Mesendoderm (in vitro differentiated cells): ENCODE measurements at regions not wholly inside any gene's neighbourhood (a gene's known extent, or its start where the extent isn't known, plus 50 kb on each side); places are given as distances from the start of the nearest gene placed in this dataset.
A peak's percentile ranks its signal among the peaks of the same experiment; 100 is the strongest.

Source experiments
- DNase-seq: peaks from one replicate; pipeline ENCODE4 v3.0.0; 2013
- H2AK5ac ChIP-seq: 2 replicates; pipeline ENCODE4 v1.6.1; 2013; ENCODE audit warnings: low read length, inconsistent platforms
- H2BK120ac ChIP-seq: 2 replicates; pipeline ENCODE4 v1.6.1; 2013; ENCODE audit warnings: low read depth, mild to moderate bottlenecking, low read length, moderate library complexity, mixed read lengths
- H2BK15ac ChIP-seq: replicated peaks from 2 replicates; pipeline ENCODE4 v1.6.1; 2013; ENCODE audit warnings: low read depth, mild to moderate bottlenecking, moderate library complexity
- H2BK5ac ChIP-seq: 2 replicates; pipeline ENCODE4 v1.6.1; 2013; ENCODE audit warnings: low read length, inconsistent platforms
- H3K18ac ChIP-seq: 2 replicates; pipeline ENCODE4 v1.6.1; 2013; ENCODE audit warnings: mild to moderate bottlenecking, low read length, mixed read lengths
- H3K23ac ChIP-seq: one replicate; pipeline ENCODE4 v1.6.1; 2013; ENCODE audit warnings: low read length
- H3K27ac ChIP-seq: 2 replicates; pipeline ENCODE4 v1.5.1; 2013; ENCODE audit warnings: low read depth, mild to moderate bottlenecking, inconsistent platforms, low read length, moderate library complexity
- H3K27me3 ChIP-seq: 2 replicates; pipeline ENCODE4 v1.6.1; 2013; ENCODE audit warnings: low read length, control low read depth, mild to moderate bottlenecking, inconsistent platforms; ENCODE audit not compliant: insufficient read depth, poor library complexity
- H3K36me3 ChIP-seq: 2 replicates; pipeline ENCODE4 v1.6.1; 2013; ENCODE audit warnings: low read length, inconsistent platforms; ENCODE audit not compliant: control insufficient read depth, insufficient read depth
- H3K4ac ChIP-seq: one replicate; pipeline ENCODE4 v1.6.1; 2013; ENCODE audit warnings: low read depth, mild to moderate bottlenecking, low read length, moderate library complexity
- H3K4me1 ChIP-seq: 2 replicates; pipeline ENCODE4 v1.6.1; 2013; ENCODE audit warnings: low read depth, low read length, inconsistent platforms; ENCODE audit not compliant: control insufficient read depth
- H3K4me2 ChIP-seq: 2 replicates; pipeline ENCODE4 v1.6.1; 2013; ENCODE audit warnings: low read length
- H3K4me3 ChIP-seq: 2 replicates; pipeline ENCODE4 v1.5.1; 2013; ENCODE audit warnings: mild to moderate bottlenecking, low read length
- H3K56ac ChIP-seq: one replicate; pipeline ENCODE4 v1.6.1; 2013; ENCODE audit warnings: low read length
- H3K79me1 ChIP-seq: 2 replicates; pipeline ENCODE4 v1.6.1; 2013; ENCODE audit warnings: low read length, inconsistent platforms
- H3K79me2 ChIP-seq: 2 replicates; pipeline ENCODE4 v1.6.1; 2013; ENCODE audit warnings: mild to moderate bottlenecking, low read length; ENCODE audit not compliant: control insufficient read depth, insufficient read depth
- H3K9ac ChIP-seq: 2 replicates; pipeline ENCODE4 v1.6.1; 2013; ENCODE audit warnings: low read length, inconsistent platforms
- H4K5ac ChIP-seq: one replicate; pipeline ENCODE4 v1.6.1; 2013; ENCODE audit warnings: low read length
- H4K8ac ChIP-seq: one replicate; pipeline ENCODE4 v1.6.1; 2013; ENCODE audit warnings: low read depth, mild to moderate bottlenecking, control low read depth, low read length, moderate library complexity
- WGBS: extraction: QIAGEN DNeasy Blood & Tissue Kit; methylation state at CpG from one replicate; pipeline ENCODE4 v1.1.7; 2013; ENCODE audit warnings: low lambda C conversion rate, missing lambda C conversion rate; ENCODE audit not compliant: insufficient coverage; ENCODE audit errors: extremely low coverage; 5-methylcytosine and 5-hydroxymethylcytosine counted together

GRCh38 chr12:107431942-107432341 lies 253.7 kb upstream of the PWP1 start:
- no peak overlapping the region for H4K5ac ChIP-seq
- no peaks in the 10 kb centered on the region for H3K79me1 ChIP-seq
- H3K4me2 ChIP-seq: no peak overlapping the region
- no peak overlapping the region for H2AK5ac ChIP-seq
- H3K4me1 ChIP-seq: no peaks in the 10 kb centered on the region
- no peak overlapping the region for H4K8ac ChIP-seq
- no peaks in the 10 kb centered on the region for H3K36me3 ChIP-seq
- no peak overlapping the region for H3K4ac ChIP-seq
- no peak for DNase-seq
- H3K18ac ChIP-seq: no peak overlapping the region
- H3K56ac ChIP-seq: no peak overlapping the region
- H3K23ac ChIP-seq: no peak overlapping the region
- no peak overlapping the region for H2BK5ac ChIP-seq
- H2BK120ac ChIP-seq: no peak overlapping the region
- H3K27ac ChIP-seq: no peak overlapping the region
- H2BK15ac ChIP-seq: no peak overlapping the region
- no CpG with 5 or more reads among the region's 1 CpG for WGBS
- H3K27me3 ChIP-seq: no peaks in the 10 kb centered on the region
- no peaks in the 10 kb centered on the region for H3K79me2 ChIP-seq
- H3K4me3 ChIP-seq: no peak overlapping the region
- H3K9ac ChIP-seq: no peak overlapping the region

GRCh38 chr12:107435072-107435471 lies 250.5 kb upstream of the PWP1 start:
- no peak overlapping the region for H3K27ac ChIP-seq
- H2BK15ac ChIP-seq: no peak overlapping the region

GRCh38 chr12:107435520-107435919 lies 250.1 kb upstream of the PWP1 start:
- H2BK120ac ChIP-seq: no peak overlapping the region
- H3K4me1 ChIP-seq: no peaks in the 10 kb centered on the region
- no peak overlapping the region for H3K9ac ChIP-seq
- H3K27ac ChIP-seq: no peak overlapping the region
- no peak overlapping the region for H3K23ac ChIP-seq
- H3K18ac ChIP-seq: no peak overlapping the region
- H3K79me1 ChIP-seq: no peaks in the 10 kb centered on the region
- H3K4me2 ChIP-seq: no peak overlapping the region
- no peak overlapping the region for H4K8ac ChIP-seq
- no peak for DNase-seq
- H2BK15ac ChIP-seq: no peak overlapping the region
- H3K36me3 ChIP-seq: no peaks in the 10 kb centered on the region
- no peak overlapping the region for H3K56ac ChIP-seq
- no peak overlapping the region for H2AK5ac ChIP-seq
- no peaks in the 10 kb centered on the region for H3K79me2 ChIP-seq
- H3K4ac ChIP-seq: no peak overlapping the region
- H4K5ac ChIP-seq: no peak overlapping the region
- H2BK5ac ChIP-seq: no peak overlapping the region
- no peak overlapping the region for H3K4me3 ChIP-seq
- H3K27me3 ChIP-seq: no peaks in the 10 kb centered on the region
- no CpG with 5 or more reads among the region's 2 CpGs for WGBS

More at GRCh38 chr12:107435072-107435471, 250.5 kb upstream of the PWP1 start:
- Histone ChIP-seq H3K27me3 (no peaks in the 10 kb centered on the region), H3K4ac (no peak overlapping the region), H3K18ac (no peak overlapping the region), H3K4me3 (no peak overlapping the region), H3K79me1 (no peaks in the 10 kb centered on the region), H3K56ac (no peak overlapping the region), H3K4me1 (no peaks in the 10 kb centered on the region), H2AK5ac (no peak overlapping the region), H4K8ac (no peak overlapping the region), H2BK120ac (no peak overlapping the region), H3K4me2 (no peak overlapping the region), H4K5ac (no peak overlapping the region), H3K23ac (no peak overlapping the region), H3K9ac (no peak overlapping the region), H3K79me2 (no peaks in the 10 kb centered on the region), H3K36me3 (no peaks in the 10 kb centered on the region), H2BK5ac (no peak overlapping the region)
- WGBS: no CpG with 5 or more reads among the region's 3 CpGs
- DNase-seq: peak; percentile 17

GRCh38 chr12:107436376-107436775 lies 249.2 kb upstream of the PWP1 start:
- H2BK120ac ChIP-seq: no peak overlapping the region
- no peak overlapping the region for H4K5ac ChIP-seq
- no peak overlapping the region for H3K18ac ChIP-seq
- no peak overlapping the region for H3K56ac ChIP-seq
- H3K36me3 ChIP-seq: no peaks in the 10 kb centered on the region
- H3K27me3 ChIP-seq: no peaks in the 10 kb centered on the region
- no peak overlapping the region for H3K27ac ChIP-seq
- no peak overlapping the region for H3K4me2 ChIP-seq
- no peak overlapping the region for H3K9ac ChIP-seq
- H3K4me1 ChIP-seq: no peaks in the 10 kb centered on the region
- no CpG with 5 or more reads among the region's 5 CpGs for WGBS
- no peaks in the 10 kb centered on the region for H3K79me2 ChIP-seq
- H3K23ac ChIP-seq: no peak overlapping the region
- H3K4ac ChIP-seq: no peak overlapping the region
- H4K8ac ChIP-seq: no peak overlapping the region
- H2BK15ac ChIP-seq: no peak overlapping the region
- peak; percentile 95 for DNase-seq
- H3K4me3 ChIP-seq: no peak overlapping the region
- no peak overlapping the region for H2BK5ac ChIP-seq
- no peak overlapping the region for H2AK5ac ChIP-seq
- H3K79me1 ChIP-seq: no peaks in the 10 kb centered on the region

GRCh38 chr12:107436836-107437235 lies 248.8 kb upstream of the PWP1 start:
- no peaks in the 10 kb centered on the region for H3K27me3 ChIP-seq
- no peaks in the 10 kb centered on the region for H3K4me1 ChIP-seq
- no peaks in the 10 kb centered on the region for H3K36me3 ChIP-seq
- no peak overlapping the region for H2BK120ac ChIP-seq
- H3K79me1 ChIP-seq: no peaks in the 10 kb centered on the region
- H3K4me3 ChIP-seq: no peak overlapping the region
- H3K4ac ChIP-seq: no peak overlapping the region
- H3K9ac ChIP-seq: no peak overlapping the region
- H2BK5ac ChIP-seq: no peak overlapping the region
- no peak overlapping the region for H4K8ac ChIP-seq
- no peak overlapping the region for H3K27ac ChIP-seq
- no peak overlapping the region for H3K56ac ChIP-seq
- no CpG with 5 or more reads among the region's 4 CpGs for WGBS
- H4K5ac ChIP-seq: no peak overlapping the region
- H3K23ac ChIP-seq: no peak overlapping the region
- H3K79me2 ChIP-seq: no peaks in the 10 kb centered on the region
- peak overlapping the region; percentile 37 for H2BK15ac ChIP-seq
- H3K18ac ChIP-seq: no peak overlapping the region
- H2AK5ac ChIP-seq: no peak overlapping the region
- H3K4me2 ChIP-seq: no peak overlapping the region
- no peak for DNase-seq

GRCh38 chr12:107437954-107438353 lies 247.6 kb upstream of the PWP1 start:
- no peak overlapping the region for H3K23ac ChIP-seq
- no peak overlapping the region for H2BK120ac ChIP-seq
- no peaks in the 10 kb centered on the region for H3K79me1 ChIP-seq
- H4K8ac ChIP-seq: no peak overlapping the region
- DNase-seq: no peak
- no peaks in the 10 kb centered on the region for H3K79me2 ChIP-seq
- no peak overlapping the region for H3K18ac ChIP-seq
- no peak overlapping the region for H3K4me2 ChIP-seq
- no peak overlapping the region for H2AK5ac ChIP-seq
- H3K4ac ChIP-seq: no peak overlapping the region
- no peak overlapping the region for H3K27ac ChIP-seq
- H3K27me3 ChIP-seq: no peaks in the 10 kb centered on the region
- no peak overlapping the region for H3K4me3 ChIP-seq
- no peak overlapping the region for H2BK5ac ChIP-seq
- H3K9ac ChIP-seq: no peak overlapping the region
- WGBS: no CpG with 5 or more reads among the region's 6 CpGs
- no peaks in the 10 kb centered on the region for H3K4me1 ChIP-seq
- no peak overlapping the region for H4K5ac ChIP-seq
- H3K56ac ChIP-seq: no peak overlapping the region
- H3K36me3 ChIP-seq: no peaks in the 10 kb centered on the region
- no peak overlapping the region for H2BK15ac ChIP-seq
